HEK293 (cell line): ENCODE measurements at regions not wholly inside any gene's neighbourhood (a gene's known extent, or its start where the extent isn't known, plus 50 kb on each side); places are given as distances from the start of the nearest gene placed in this dataset.

Source experiments
- CTCF ChIA-PET: fragments of 350-600 bp; formaldehyde crosslinking; extraction: SDS; loops from one replicate; lab custom pipeline; 2021; ENCODE audit warnings: antibody characterized with exemption; lab: Yijun Ruan, JAX
- POLR2A ChIA-PET: fragments of 300-600 bp; formaldehyde crosslinking; extraction: SDS; loops from one replicate; lab custom pipeline; 2020; ENCODE audit warnings: antibody characterized with exemption, inconsistent platforms; lab: Yijun Ruan, JAX
- H3K27ac ChIP-seq: fragments of 200-500 bp; sonication (Bioruptor generic); 2 replicates; pipeline ENCODE4 v1.5.1; 2014; ENCODE audit warnings: low read depth, low read length, control low read depth, inconsistent platforms; ENCODE audit errors: extremely low read depth
- H3K36me3 ChIP-seq, 2 experiments: fragments of 200-500 bp in 1 of 2; sonication (Bioruptor generic) in 1 of 2; 1 replicate in 1 of 2; 2 replicates in 1 of 2; pipeline ENCODE4 v1.5.1; 2014 to 2017; ENCODE audit warnings: inconsistent platforms in 2 of 2, low read length in 2 of 2; ENCODE audit not compliant: control insufficient read depth in 2 of 2, insufficient read depth in 1 of 2
- H3K4me1 ChIP-seq: fragments of 200-500 bp; sonication (Bioruptor generic); 2 replicates; pipeline ENCODE4 v1.5.1; 2014; ENCODE audit warnings: mild to moderate bottlenecking, low read length, inconsistent platforms; ENCODE audit not compliant: control insufficient read depth, insufficient read depth
- H3K4me3 ChIP-seq: 2 replicates; pipeline ENCODE4 v1.5.1; 2011; ENCODE audit warnings: low read depth, mild to moderate bottlenecking, control low read depth, low read length, moderate library complexity
- H3K9me3 ChIP-seq: fragments of 200-500 bp; sonication (Bioruptor generic); 2 replicates; pipeline ENCODE4 v1.5.1; 2014; ENCODE audit warnings: low read depth, low read length, inconsistent platforms; ENCODE audit not compliant: control insufficient read depth, insufficient read depth
- BCL6B ChIP-seq: fragments of 450-650 bp; formaldehyde crosslinking; IDR thresholded peaks from 2 replicates; pipeline ENCODE4 v1.5.1; 2017; ENCODE audit warnings: missing biosample characterization, missing genetic modification characterization
- KLF10 ChIP-seq: fragments of 450-650 bp; IDR thresholded peaks from 2 replicates; pipeline ENCODE4 v1.5.1; 2018; ENCODE audit warnings: missing biosample characterization, mild to moderate bottlenecking, missing genetic modification characterization
- KLF9 ChIP-seq: fragments of 450-650 bp; formaldehyde crosslinking; IDR thresholded peaks from 2 replicates; pipeline ENCODE4 v1.5.1; 2016; ENCODE audit warnings: missing biosample characterization, missing genetic modification characterization, low read depth
- SETDB1 ChIP-seq: IDR thresholded peaks from one replicate; pipeline ENCODE4 v1.6.1; 2017; ENCODE audit warnings: mild to moderate bottlenecking, low read length, moderate library complexity, mixed read lengths; ENCODE audit not compliant: insufficient read length
- ZBTB11 ChIP-seq: fragments of 450-650 bp; formaldehyde crosslinking; conservative IDR thresholded peaks from 2 replicates; pipeline ENCODE4 v1.5.1; 2016; ENCODE audit warnings: low read depth, missing biosample characterization, missing genetic modification characterization
- ZFP41 ChIP-seq: fragments of 450-650 bp; formaldehyde crosslinking; IDR thresholded peaks from 2 replicates; pipeline ENCODE4 v1.5.1; 2016; ENCODE audit warnings: missing biosample characterization, missing genetic modification characterization, borderline replicate concordance
- ZNF138 ChIP-seq: fragments of 450-650 bp; formaldehyde crosslinking; IDR thresholded peaks from 2 replicates; pipeline ENCODE4 v1.5.1; 2016; ENCODE audit warnings: missing biosample characterization, missing genetic modification characterization, borderline replicate concordance
- ZNF140 ChIP-seq: fragments of 450-650 bp; formaldehyde crosslinking; IDR thresholded peaks from 2 replicates; pipeline ENCODE4 v1.5.1; 2016; ENCODE audit warnings: missing biosample characterization, missing genetic modification characterization
- ZNF19 ChIP-seq: fragments of 450-650 bp; formaldehyde crosslinking; IDR thresholded peaks from 2 replicates; pipeline ENCODE4; 2016; ENCODE audit warnings: missing biosample characterization, missing genetic modification characterization, low read depth
- ZNF324 ChIP-seq: fragments of 450-650 bp; formaldehyde crosslinking; IDR thresholded peaks from 2 replicates; pipeline ENCODE4 v1.5.1; 2016; ENCODE audit warnings: missing biosample characterization, missing genetic modification characterization
- ZNF37A ChIP-seq: fragments of 450-650 bp; IDR thresholded peaks from 2 replicates; pipeline ENCODE4 v1.5.1; 2018; ENCODE audit warnings: missing biosample characterization, missing genetic modification characterization
- ZNF555 ChIP-seq: fragments of 450-650 bp; formaldehyde crosslinking; conservative IDR thresholded peaks from 2 replicates; pipeline ENCODE4 v1.5.1; 2017; ENCODE audit warnings: missing biosample characterization, mild to moderate bottlenecking, missing genetic modification characterization, inconsistent platforms
- ZNF560 ChIP-seq: fragments of 450-650 bp; formaldehyde crosslinking; IDR thresholded peaks from 2 replicates; pipeline ENCODE4 v1.5.1; 2017; ENCODE audit warnings: missing biosample characterization, missing genetic modification characterization, borderline replicate concordance
- ZNF792 ChIP-seq: fragments of 450-650 bp; formaldehyde crosslinking; IDR thresholded peaks from 2 replicates; pipeline ENCODE4 v1.5.1; 2016; ENCODE audit warnings: missing biosample characterization, missing genetic modification characterization
- ZXDB ChIP-seq: fragments of 450-650 bp; formaldehyde crosslinking; IDR thresholded peaks from 2 replicates; pipeline ENCODE4 v1.5.1; 2016; ENCODE audit warnings: missing biosample characterization, missing genetic modification characterization

GRCh38 chr4:71978210-71978835, 53.5 kb upstream of the NPFFR2 start:
- POLR2A ChIA-PET, result no interaction called here
- Histone ChIP-seq H3K4me1 (no peaks in the 10 kb centered on the region), H3K27ac (no peak overlapping the region), H3K4me3 (no peak overlapping the region), H3K36me3 (no peaks in the 10 kb centered on the region), H3K9me3 (no peaks in the 10 kb centered on the region)
- TF ChIP-seq ZNF19 (tag by site-specific recombination) (no peak), ZNF324 (tag by site-specific recombination) (no peak), ZNF560 (tag by site-specific recombination) (no peak), KLF9 (tag by site-specific recombination) (no peak), SETDB1 (no peak), ZBTB11 (no peak), ZFP41 (no peak), ZNF37A (tag by site-specific recombination) (no peak), ZXDB (tag by site-specific recombination) (no peak), BCL6B (tag by site-specific recombination) (no peak)
- CTCF ChIA-PET, result no interaction called here

- Histone ChIP-seq H3K9me3 (no peaks in the 10 kb centered on the region), H3K36me3 (no peaks in the 10 kb centered on the region), H3K4me1 (no peaks in the 10 kb centered on the region), H3K27ac (no peak overlapping the region), H3K4me3 (no peak overlapping the region)
- ChIA-PET POLR2A (no interaction called here), CTCF (no interaction called here)
- TF ChIP-seq ZNF555 (tag by site-specific recombination) (no peak), ZNF140 (tag by site-specific recombination) (no peak), ZNF792 (tag by site-specific recombination) (no peak), ZNF138 (tag by site-specific recombination) (no peak), KLF10 (tag by site-specific recombination) (no peak), KLF9 (tag by site-specific recombination) (no peak)
Measured at GRCh38 chr4:71980976-71981375, 50.8 kb upstream of the NPFFR2 start.
